Body of pancreas (tissue), 4 donors: ENCODE measurements at regions not wholly inside any gene's neighbourhood (a gene's known extent, or its start where the extent isn't known, plus 50 kb on each side); places are given as distances from the start of the nearest gene placed in this dataset.

Experiments used
- ATAC-seq: fragments of 150-250 bp; one replicate; pipeline ENCODE4 v1.9.1; 2016
- DNase-seq, 4 donors: peaks; one replicate each; pipeline ENCODE4 v3.0.0-alpha.2; 2019
- H3K27ac ChIP-seq, 4 donors: fragments of 200-600 bp; sonication (generic); 1 replicate in 3 of 4; 2 replicates in 1 of 4; pipeline versions ENCODE4 v1.5.1 to v1.6.1; 2016 to 2019; ENCODE audit warnings: mild to moderate bottlenecking in 1 of 4, mixed read lengths in 1 of 4, moderate library complexity in 1 of 4
- H3K27me3 ChIP-seq, 2 donors: fragments of 200-600 bp; sonication (generic); one replicate each; pipeline ENCODE4 v1.6.0; 2016; ENCODE audit warnings: mild to moderate bottlenecking in 1 of 2
- H3K36me3 ChIP-seq, 2 donors: fragments of 200-600 bp; sonication (generic); replicated peaks in 1 of 2; 2 replicates each; pipeline ENCODE4 v1.5.1; 2016; ENCODE audit warnings: low read depth in 2 of 2; ENCODE audit not compliant: insufficient read depth in 1 of 2
- H3K4me1 ChIP-seq: fragments of 200-600 bp; sonication (generic); one replicate; pipeline ENCODE4 v1.6.0; 2016
- H3K4me3 ChIP-seq, 2 donors: fragments of 200-600 bp; sonication (generic); 1 replicate in 1 of 2; 2 replicates in 1 of 2; pipeline ENCODE4 v1.5.1; 2016 to 2019
- H3K9me3 ChIP-seq, 3 donors: fragments of 200-600 bp; sonication (generic); 1 replicate in 2 of 3; 2 replicates in 1 of 3; pipeline ENCODE4 v1.5.1; 2016
- POLR2A ChIP-seq, 3 donors: fragments of 450-650 bp; IDR thresholded peaks; one replicate each; pipeline ENCODE4 v1.6.1; 2016; ENCODE audit warnings: antibody characterized with exemption in 3 of 3, mild to moderate bottlenecking in 2 of 3
- WGBS, 2 donors: methylation state at CpG; one replicate each; pipeline ENCODE4 v1.1.5; 2017; 5-methylcytosine and 5-hydroxymethylcytosine counted together
- intact Hi-C: fragments of 100-400 bp; cut with DNase I; formaldehyde crosslinking; loops from one replicate; pipeline ENCODE4 v1.15.1; 2023
- TF ChIP-seq, protein P1 (sequence below), 7 experiments: fragments of 450-650 bp in 4 of 7; fragments of 200-600 bp in 3 of 7; sonication (generic) in 3 of 7; IDR thresholded peaks; one replicate each; pipeline ENCODE4 v1.5.1; 2016 to 2019; ENCODE audit warnings: antibody characterized with exemption in 7 of 7

DNA sequence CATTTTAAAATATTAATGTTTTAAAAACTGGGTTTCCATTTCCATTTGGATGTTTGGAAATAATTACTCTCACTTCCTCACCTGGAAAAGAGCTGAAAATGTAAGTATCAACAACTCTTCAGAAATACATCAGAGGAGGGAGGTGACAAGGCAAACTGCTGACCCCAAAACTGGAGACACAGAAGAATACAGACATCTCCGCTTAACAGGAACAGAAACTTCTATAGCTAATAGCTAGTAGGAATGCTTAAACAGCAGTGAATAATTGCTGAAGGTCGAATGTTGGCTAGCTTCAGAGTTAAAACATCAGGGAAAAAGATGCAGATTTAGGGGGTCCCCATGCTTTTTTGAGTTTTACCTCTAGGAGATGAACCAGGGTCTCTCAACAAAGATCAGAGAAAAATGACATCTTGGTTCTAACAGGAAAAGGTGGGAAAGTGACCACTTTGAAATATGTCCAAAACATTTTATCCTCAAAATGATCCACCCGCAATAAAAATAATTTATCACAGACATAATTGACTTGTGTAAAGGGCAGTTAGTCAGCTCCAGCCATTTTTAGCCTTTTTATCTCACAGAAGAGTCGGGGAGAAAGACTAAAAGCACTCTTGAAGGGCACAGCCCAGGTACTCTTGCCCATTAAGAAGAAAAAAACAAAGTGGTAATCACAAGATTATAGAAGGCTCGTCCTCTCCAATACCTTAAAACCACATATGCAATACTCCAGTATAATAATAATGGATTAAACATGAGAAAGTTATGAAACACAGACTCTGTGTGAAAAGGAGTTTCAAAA is 1474.9 kb downstream of the EFNA5 start:
- Histone ChIP-seq H3K4me3 (no peak overlapping the region), H3K9me3 (no peaks in the 10 kb centered on the region), H3K27me3 (no peaks in the 10 kb centered on the region), H3K27ac (no peak overlapping the region), H3K4me1 (no peaks in the 10 kb centered on the region), H3K36me3 (no peaks in the 10 kb centered on the region)
- DNase-seq: no peak
- 55 to 64% methylated on average over 5 of the region's 5 CpGs for WGBS, 2 donors
- TF ChIP-seq, protein P1, sequence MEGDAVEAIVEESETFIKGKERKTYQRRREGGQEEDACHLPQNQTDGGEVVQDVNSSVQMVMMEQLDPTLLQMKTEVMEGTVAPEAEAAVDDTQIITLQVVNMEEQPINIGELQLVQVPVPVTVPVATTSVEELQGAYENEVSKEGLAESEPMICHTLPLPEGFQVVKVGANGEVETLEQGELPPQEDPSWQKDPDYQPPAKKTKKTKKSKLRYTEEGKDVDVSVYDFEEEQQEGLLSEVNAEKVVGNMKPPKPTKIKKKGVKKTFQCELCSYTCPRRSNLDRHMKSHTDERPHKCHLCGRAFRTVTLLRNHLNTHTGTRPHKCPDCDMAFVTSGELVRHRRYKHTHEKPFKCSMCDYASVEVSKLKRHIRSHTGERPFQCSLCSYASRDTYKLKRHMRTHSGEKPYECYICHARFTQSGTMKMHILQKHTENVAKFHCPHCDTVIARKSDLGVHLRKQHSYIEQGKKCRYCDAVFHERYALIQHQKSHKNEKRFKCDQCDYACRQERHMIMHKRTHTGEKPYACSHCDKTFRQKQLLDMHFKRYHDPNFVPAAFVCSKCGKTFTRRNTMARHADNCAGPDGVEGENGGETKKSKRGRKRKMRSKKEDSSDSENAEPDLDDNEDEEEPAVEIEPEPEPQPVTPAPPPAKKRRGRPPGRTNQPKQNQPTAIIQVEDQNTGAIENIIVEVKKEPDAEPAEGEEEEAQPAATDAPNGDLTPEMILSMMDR (IDR thresholded peaks at IDR 0.05): no peak
- no peak for TF ChIP-seq POLR2A (IDR thresholded peaks at IDR 0.05)
- intact Hi-C loops: no loop called here
- ATAC-seq: no peak

DNA sequence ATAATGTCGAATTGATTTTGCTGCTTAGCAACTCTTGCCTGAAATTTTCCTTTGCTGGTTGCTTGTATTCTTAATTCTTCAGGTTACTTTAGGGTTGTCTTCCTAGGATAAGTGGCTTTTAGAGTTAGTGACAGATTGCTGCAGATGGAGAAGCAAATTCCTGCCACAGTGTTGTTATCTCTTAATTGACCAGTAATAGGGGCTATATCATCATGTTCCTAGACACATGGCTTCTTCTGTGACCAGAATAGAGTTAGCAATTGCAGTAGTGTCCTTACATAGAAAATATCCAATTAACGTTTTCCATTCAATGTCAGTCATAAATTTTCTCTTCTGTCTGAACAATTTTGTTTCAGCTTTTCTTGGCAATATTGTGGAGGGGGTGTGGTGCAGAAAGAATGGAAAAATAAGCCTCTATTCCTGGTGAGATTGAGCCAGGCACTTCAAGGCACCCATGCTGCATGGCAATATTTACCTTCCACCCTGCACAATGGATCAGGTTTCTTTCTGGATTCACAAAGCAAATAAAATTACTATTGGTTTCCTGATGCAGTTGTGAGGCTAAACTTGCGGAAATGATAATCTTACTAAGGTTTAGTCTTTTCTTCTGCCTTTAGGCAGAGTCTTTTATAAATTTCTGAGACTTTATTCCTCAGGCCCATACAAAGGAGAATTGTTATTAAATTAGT is 1481.5 kb downstream of the EFNA5 start:
- Histone ChIP-seq H3K36me3 (no peaks in the 10 kb centered on the region), H3K27ac (no peak overlapping the region), H3K9me3 (no peaks in the 10 kb centered on the region), H3K4me3 (no peak overlapping the region), H3K4me1 (no peaks in the 10 kb centered on the region), H3K27me3 (no peaks in the 10 kb centered on the region)
- no peak for DNase-seq
- intact Hi-C loops: no loop called here
- TF ChIP-seq POLR2A (IDR thresholded peaks at IDR 0.05): no peak
- TF ChIP-seq, protein P1 (IDR thresholded peaks at IDR 0.05): no peak
- no peak for ATAC-seq
- WGBS, 2 donors: 59 to 64% methylated on average over 3 of the region's 3 CpGs

DNA sequence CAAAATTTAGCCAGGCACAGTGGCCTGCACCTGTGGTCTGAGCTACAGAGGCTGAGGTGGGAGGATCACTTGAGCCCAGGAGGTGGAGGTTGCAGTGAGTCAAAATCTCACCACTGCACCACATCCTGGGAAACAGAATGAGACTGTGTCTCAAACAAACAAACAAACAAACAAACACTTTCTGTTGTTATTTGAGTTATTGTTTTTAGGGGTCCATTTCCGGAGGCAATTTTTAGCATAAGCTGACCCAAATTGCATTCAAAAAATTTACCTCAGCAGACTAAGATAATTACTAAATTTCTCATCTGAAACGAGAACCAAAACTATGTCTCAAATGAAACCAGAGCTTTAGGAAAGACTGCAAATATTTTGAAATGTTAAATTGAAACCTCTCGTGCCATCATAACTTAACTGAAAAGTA is 1485.1 kb downstream of the EFNA5 start:
- intact Hi-C loops: no loop called here
- H3K4me1 ChIP-seq: no peaks in the 10 kb centered on the region
- H3K9me3 ChIP-seq: no peaks in the 10 kb centered on the region
- 75 to 77% methylated on average over 3 of the region's 3 CpGs for WGBS, 2 donors
- H3K4me3 ChIP-seq: no peak overlapping the region
- no peaks in the 10 kb centered on the region for H3K36me3 ChIP-seq
- DNase-seq (no peak), ATAC-seq (no peak)
- no peaks in the 10 kb centered on the region for H3K27me3 ChIP-seq
- no peak for TF ChIP-seq POLR2A (IDR thresholded peaks at IDR 0.05)
- TF ChIP-seq, protein P1 (IDR thresholded peaks at IDR 0.05): no peak
- H3K27ac ChIP-seq: no peak overlapping the region

DNA sequence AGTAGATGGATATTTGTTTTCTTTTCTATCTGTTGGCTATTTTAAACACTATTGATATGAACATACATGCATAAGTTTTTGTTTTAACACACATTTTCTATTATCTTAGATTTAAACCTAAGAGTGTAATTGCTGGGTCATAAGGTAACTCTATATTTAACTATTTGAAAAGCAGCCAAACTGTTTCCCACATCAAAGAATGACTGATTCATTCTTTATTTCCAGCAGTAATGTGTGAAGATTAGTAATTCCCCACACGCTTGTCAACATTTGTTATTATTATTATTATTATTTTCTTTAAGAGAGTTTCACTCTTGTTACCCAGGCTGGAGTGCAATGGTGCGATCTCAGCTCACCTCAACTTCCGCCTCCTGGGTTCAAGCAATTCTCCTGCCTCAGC is 1495.8 kb downstream of the EFNA5 start:
- Histone ChIP-seq H3K9me3 (no peaks in the 10 kb centered on the region), H3K27ac (no peak overlapping the region), H3K36me3 (no peaks in the 10 kb centered on the region), H3K4me1 (no peaks in the 10 kb centered on the region), H3K27me3 (no peaks in the 10 kb centered on the region), H3K4me3 (no peak overlapping the region)
- intact Hi-C loops: no loop called here
- TF ChIP-seq, protein P1 (IDR thresholded peaks at IDR 0.05): no peak
- no peak for TF ChIP-seq POLR2A (IDR thresholded peaks at IDR 0.05)
- 74 to 89% methylated on average over 3 of the region's 3 CpGs for WGBS, 2 donors
- ATAC-seq: no peak
- DNase-seq: no peak
